HG03280 (cell line): ENCODE measurements at regions not wholly inside any gene's neighbourhood (a gene's known extent, or its start where the extent isn't known, plus 50 kb on each side); places are given as distances from the start of the nearest gene placed in this dataset.
A peak's percentile ranks its signal among the peaks of the same experiment; 100 is the strongest.
"Not testable (repeated sequence)": the region's sequence is repeated elsewhere in the genome, so short reads cannot be mapped to it uniquely, and the experiment has no call there.

Source experiments
- ATAC-seq: cut with Tn5 transposase; IDR thresholded peaks from one replicate; pipeline ENCODE4 v1.9.1; 2021; ENCODE audit warnings: mild to moderate bottlenecking, moderate library complexity; ENCODE audit not compliant: unreplicated experiment

- no peak for ATAC-seq
Observed at GRCh38 chr12:75656648-75657047, 145.2 kb upstream of the KRR1 start.

DNA sequence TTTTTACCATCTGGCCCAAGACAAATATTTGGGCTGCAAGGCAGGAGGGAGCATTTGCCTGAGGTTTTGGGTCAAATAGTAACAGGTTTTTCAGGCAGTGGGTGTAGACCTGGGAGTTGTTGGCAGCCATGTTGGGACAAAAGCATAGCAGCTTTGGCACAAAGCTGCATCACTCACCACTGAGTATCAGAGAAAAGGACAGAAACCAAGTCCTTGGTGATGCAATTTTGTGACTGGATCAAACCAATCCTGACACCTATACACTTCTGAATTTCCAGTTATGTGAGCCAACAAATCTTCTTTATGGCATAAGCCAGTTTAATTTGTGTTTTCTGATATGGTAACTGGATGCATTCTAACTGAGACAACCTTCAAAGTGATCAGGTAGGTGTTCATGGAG lies 144.8 kb upstream of the KRR1 start:
- no peak for ATAC-seq

GRCh38 chr12:75655315-75655806 lies 144.0 kb upstream of the KRR1 start:
- peak; percentile 61 for ATAC-seq

DNA sequence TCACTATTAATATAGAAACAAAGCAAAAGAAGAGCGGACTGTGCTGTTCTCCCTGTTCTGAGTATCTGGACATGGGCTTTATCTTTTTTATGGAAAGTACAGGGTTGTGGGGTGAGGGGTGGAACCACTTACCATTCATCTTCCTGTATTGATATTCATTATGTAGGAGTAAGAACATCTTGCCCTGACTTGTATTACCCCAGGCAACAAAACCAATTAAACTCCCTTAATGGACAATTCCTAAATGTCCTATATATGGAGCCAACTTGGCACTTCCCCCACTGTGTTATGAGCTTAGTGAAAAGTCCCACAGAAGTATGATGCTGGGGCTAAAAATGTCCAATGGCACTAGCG lies 139.9 kb upstream of the KRR1 start:
- ATAC-seq: no peak

GRCh38 chr12:75650595-75651341 lies 139.4 kb upstream of the KRR1 start:
- ATAC-seq: no peak

- no peak for ATAC-seq
Observed at GRCh38 chr12:75650100-75650499, 138.7 kb upstream of the KRR1 start.

DNA sequence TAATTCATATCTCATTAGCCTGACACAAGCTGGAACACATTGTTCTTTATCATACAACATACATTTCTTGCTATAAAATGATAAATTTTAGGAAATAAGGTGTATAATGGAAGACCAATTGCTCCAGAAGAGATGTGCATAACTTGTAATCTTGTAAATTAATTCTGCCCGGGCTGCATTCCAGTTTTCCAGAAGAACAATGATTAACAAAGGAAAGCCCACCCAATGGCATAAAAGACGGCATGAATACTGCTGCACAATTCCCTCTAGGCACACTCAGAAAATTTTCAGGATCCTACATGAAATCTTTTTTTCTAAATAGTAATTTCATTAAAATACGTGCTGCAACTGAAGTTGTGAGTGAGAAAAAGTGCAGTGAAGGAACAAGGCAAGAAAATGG lies 137.4 kb upstream of the KRR1 start:
- no peak for ATAC-seq

- no peak for ATAC-seq
Observed at GRCh38 chr12:75646329-75647210, 135.2 kb upstream of the KRR1 start.

- ATAC-seq: no peak
Observed at GRCh38 chr12:75644472-75645072, 133.2 kb upstream of the KRR1 start.

- not testable (repeated sequence) for ATAC-seq
Observed at GRCh38 chr12:75643119-75643518, 131.7 kb upstream of the KRR1 start.

DNA sequence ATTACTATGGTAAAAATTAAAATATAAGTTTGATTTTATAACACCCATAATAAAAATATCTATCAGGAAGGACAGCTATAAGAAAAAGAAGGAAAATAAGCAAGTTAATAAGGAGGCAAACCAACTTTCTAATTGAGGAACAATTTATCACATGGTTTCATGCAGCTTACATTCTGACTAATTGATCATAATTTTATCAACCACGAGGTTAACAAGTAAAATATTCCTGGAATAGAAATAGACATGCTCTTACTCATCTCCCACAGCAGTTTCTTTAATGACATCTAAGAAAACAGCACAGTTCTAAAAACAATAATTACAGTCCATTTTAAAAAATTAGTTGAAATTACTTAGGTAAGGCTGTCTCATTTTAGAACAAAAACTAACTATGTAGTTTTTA lies 130.8 kb upstream of the KRR1 start:
- ATAC-seq: no peak

- ATAC-seq: peak; percentile 100
Observed at GRCh38 chr12:75641031-75641780, 129.8 kb upstream of the KRR1 start.

DNA sequence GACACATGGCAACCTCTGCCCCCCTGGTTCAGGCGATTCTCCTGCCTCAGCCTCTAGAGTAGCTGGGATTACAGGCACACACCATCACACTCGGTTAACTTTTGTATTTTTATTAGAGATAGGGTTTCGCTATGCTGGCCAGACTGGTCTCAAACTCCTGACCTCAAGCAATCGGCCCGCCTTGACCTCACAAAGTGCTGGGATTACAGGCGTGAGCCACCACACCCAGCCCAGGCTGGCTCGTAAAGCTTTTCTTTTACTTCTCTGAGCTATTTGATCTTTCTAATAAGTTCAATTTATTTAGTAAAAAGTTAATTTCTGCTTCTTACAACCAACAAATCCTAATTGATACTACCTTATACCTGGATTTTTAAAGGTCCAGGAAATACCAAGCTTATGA lies 127.4 kb upstream of the KRR1 start:
- no peak for ATAC-seq

- no peak for ATAC-seq
Observed at GRCh38 chr12:75636607-75637006, 125.2 kb upstream of the KRR1 start.

GRCh38 chr12:75635606-75636444 lies 124.4 kb upstream of the KRR1 start:
- ATAC-seq: no peak

- ATAC-seq: no peak
Observed at GRCh38 chr12:75634244-75635222, 123.1 kb upstream of the KRR1 start.

- ATAC-seq: no peak
Observed at GRCh38 chr12:75633789-75634188, 122.4 kb upstream of the KRR1 start.

DNA sequence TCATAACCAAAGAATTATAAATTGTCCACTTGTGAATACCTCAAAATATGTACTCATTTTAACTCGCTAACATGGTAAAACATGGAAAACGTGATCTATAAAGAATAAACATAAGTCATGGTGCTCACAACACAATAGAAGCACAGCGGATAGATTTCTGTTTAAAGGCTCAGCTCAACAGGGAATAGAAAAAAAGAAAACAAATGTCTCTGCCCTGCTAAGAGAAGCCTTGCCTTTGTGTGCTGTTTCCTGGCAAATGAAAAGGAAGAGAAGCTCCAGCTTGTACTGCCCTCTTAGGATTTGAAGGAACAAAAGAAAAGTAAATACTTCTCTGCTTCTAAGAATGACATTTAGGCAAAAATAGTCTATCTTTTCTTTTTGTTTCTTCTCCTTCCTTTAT lies 121.0 kb upstream of the KRR1 start:
- ATAC-seq: no peak

- no peak for ATAC-seq
Observed at GRCh38 chr12:75631831-75632230, 120.4 kb upstream of the KRR1 start.
